ENCODE measurements at regions not wholly inside any gene's neighbourhood (a gene's known extent, or its start where the extent isn't known, plus 50 kb on each side); places are given as distances from the start of the nearest gene placed in this dataset.
"Not testable (repeated sequence)": the region's sequence is repeated elsewhere in the genome, so short reads cannot be mapped to it uniquely, and the experiment has no call there.

- DNase-seq (ENCODE audit: low read depth), result no peak
Observed at GRCh38 chrX:128973033-128973432, 550.3 kb downstream of the SMARCA1 start.

DNA sequence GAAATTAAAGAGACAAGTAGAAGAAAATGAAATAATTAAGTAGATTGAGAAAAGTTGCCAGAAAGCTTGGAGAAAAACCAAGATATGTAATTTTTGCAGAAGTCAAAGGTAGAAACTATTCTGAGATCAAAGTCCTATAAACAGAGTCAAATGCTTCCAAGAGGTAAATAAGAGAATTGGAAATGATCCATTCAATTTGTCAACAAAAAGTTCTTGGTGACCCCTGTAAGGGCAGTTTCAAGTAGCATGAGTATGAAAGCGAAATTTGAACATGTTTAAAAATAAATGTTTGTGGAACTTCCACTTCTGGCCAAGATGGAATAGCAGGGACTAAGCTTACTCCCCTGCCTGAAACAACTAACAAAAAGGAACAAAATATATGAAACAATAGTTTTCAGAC, 562.0 kb downstream of the SMARCA1 start:
- DNase-seq (ENCODE audit: low read depth), result no peak

GRCh38 chrX:128954697-128955096, 568.6 kb downstream of the SMARCA1 start:
- not testable (repeated sequence) for DNase-seq (ENCODE audit: low read depth)

- DNase-seq (ENCODE audit: low read depth), result no peak
Observed at GRCh38 chrX:128931071-128931470, 592.2 kb downstream of the SMARCA1 start.

- no peak for DNase-seq (ENCODE audit: low read depth)
Observed at GRCh38 chrX:128929271-128930057, 593.8 kb downstream of the SMARCA1 start.

DNA sequence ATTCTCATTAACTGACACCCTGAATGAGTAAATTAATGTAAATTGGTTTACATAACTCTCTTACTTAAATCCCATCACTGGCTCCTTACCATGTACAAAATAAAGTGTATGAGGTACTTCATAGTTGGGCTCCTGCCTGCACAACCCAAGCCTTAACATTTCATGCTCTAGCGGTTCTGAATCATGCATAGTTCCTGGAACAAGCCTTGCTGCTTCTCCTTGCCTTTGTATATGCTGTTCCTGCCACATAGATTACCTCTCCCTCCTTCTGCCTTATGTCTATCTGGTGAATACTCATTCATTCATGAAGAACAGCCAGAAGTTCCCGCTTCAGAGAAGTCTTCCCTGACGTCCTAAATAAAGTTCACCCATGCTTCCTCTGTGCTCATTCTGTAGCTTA, 594.7 kb downstream of the SMARCA1 start:
- DNase-seq (ENCODE audit: low read depth), result no peak

DNA sequence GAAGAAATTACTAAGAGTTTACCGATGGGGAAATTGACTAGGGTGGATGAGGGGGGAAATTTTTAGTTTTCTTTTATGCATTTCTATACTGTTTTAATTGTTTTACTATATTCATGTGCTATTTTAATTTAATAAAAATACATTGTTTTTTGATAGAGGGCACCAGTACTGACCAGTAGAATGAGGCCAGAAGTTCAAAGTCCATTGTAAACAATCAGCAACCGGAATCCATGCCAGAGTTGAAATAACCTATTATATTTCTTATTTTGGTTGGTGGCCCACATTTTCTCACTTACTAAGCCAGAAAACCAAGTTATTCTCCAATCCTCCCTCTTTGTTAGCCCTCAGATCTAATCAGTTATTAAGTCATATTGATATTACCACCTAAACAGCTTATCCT, 595.9 kb downstream of the SMARCA1 start:
- DNase-seq (ENCODE audit: low read depth), result no peak

GRCh38 chrX:128906753-128907152, 616.5 kb downstream of the SMARCA1 start:
- DNase-seq (ENCODE audit: low read depth), result no peak

DNA sequence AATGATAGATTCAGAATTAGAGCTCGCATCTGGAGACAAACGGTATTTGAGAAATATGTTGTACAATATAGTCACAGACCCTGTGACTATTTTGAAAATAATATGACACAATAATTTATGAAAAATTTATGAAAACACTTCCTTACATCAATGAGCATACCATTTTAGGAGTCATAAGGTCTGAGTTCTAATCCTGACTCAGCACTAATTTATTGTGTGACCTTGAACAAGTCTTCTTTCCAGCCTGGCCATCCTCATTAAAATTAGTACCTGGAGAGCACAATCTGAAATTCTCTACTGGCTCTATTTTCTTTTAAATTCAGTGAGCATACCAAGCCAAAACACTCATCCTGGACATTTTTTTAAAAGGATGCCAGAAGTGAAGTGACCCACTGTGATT, 622.3 kb downstream of the SMARCA1 start:
- DNase-seq (ENCODE audit: low read depth), result no peak

DNA sequence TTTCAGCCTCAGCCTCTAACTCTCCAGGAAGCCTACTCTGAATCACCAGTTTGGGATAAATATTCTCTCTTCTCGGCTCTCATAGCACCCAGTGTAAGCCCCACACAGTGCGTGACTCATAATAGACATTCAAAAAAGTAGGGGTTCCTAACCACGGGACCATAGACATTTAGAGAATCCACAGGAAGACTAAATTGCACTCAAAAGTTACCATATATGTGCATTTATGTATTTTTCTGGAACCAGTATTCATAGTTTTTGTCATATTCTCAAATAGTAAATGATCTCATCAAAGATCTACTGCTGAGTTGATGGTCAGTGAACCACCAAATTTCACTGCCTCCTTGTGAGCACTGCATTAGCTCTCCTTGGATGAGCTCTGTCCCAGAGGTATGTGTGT, 625.7 kb downstream of the SMARCA1 start:
- DNase-seq (ENCODE audit: low read depth), result no peak

DNA sequence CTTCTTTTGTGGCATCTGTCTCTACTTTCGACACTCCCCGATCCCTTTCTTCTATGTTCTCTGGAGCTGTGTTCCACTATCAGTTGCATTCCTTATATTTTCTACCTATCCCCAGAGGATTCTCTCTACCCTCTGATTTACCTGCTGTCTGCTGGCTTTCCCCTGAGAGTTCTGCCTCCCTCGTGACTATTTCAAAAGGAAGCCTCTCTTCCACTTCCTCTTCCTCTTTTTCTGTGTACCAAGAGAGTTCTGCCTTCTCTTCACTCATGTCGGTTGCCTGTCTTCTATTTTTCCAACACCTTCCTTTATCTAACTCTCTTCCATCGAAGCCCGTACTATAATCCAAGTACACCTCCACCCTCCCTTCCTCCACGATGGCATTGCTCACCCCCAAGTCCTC, 631.7 kb downstream of the SMARCA1 start:
- no peak for DNase-seq (ENCODE audit: low read depth)

GRCh38 chrX:128884430-128884829, 638.9 kb downstream of the SMARCA1 start:
- no peak for DNase-seq (ENCODE audit: low read depth)

- no peak for DNase-seq (ENCODE audit: low read depth)
Observed at GRCh38 chrX:128883650-128884049, 639.6 kb downstream of the SMARCA1 start.

GRCh38 chrX:128870361-128870760, 652.9 kb downstream of the SMARCA1 start:
- DNase-seq (ENCODE audit: low read depth), result no peak

GRCh38 chrX:128862557-128862956, 660.7 kb downstream of the SMARCA1 start:
- no peak for DNase-seq (ENCODE audit: low read depth)

DNA sequence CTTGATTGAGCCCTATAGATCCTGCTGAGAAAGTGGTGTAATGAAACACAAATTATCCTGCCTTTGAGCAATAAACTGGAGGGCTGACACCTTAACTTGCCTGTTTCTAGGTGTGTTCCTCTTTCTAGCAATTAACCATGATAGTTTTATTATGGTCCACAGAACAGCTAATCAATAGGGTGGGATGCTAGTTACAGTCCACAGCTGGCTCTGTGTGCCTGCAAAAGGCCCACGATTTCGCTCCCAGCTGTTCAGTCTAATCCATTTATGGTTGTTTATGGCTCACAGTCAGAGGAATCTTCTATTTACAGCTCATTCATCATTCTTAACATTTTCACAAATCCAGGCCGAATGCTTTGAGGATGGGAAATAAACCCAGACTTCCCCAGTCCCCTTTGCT, 674.9 kb downstream of the SMARCA1 start:
- no peak for DNase-seq (ENCODE audit: low read depth)

GRCh38 chrX:128846385-128846784, 676.9 kb downstream of the SMARCA1 start:
- DNase-seq (ENCODE audit: low read depth), result no peak

- DNase-seq (ENCODE audit: low read depth), result no peak
Observed at GRCh38 chrX:128818690-128819089, 704.6 kb downstream of the SMARCA1 start.

GRCh38 chrX:128816919-128817318, 706.4 kb downstream of the SMARCA1 start:
- no peak for DNase-seq (ENCODE audit: low read depth)

- no peak for DNase-seq (ENCODE audit: low read depth)
Observed at GRCh38 chrX:128807367-128807766, 715.9 kb downstream of the SMARCA1 start.

- no peak for DNase-seq (ENCODE audit: low read depth)
Observed at GRCh38 chrX:128805236-128805635, 718.1 kb downstream of the SMARCA1 start.

DNA sequence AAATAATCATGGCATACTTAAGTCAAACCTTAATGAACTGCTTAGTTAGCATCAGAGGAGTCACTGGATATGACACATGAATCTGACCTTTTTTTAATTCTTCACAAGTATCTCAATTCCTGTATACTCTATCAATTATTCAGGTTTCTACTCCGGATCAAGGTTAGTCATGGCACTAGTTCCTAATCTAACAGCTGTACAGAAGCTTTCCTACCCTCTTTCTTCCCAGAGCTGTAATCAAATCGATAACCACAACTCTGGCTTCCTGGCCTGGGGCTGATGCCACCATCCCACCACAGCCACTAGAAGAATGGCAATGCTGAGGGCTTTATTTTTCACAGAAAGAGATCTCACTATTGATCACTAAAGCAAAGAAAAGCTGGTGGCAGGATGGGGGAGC, 718.5 kb downstream of the SMARCA1 start:
- DNase-seq (ENCODE audit: low read depth), result no peak

DNA sequence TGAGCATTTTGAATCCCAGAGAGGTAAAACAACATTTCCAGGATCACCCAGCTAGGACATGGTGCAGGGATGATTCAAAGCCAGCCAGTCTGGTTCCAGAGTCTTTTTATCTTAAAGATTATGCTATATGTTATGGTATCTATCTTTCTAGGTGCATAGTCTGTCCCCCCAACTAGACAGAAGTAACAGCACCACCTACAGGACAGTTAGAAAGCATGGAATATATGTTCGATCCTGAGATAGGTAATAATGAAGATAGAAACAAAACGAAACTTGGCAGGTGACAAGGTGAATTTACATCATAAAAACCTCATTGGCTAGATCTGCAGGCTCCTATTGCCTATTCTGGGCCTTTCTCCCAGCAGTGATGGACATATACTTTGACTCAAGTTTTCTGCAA, 723.2 kb downstream of the SMARCA1 start:
- no peak for DNase-seq (ENCODE audit: low read depth)

DNA sequence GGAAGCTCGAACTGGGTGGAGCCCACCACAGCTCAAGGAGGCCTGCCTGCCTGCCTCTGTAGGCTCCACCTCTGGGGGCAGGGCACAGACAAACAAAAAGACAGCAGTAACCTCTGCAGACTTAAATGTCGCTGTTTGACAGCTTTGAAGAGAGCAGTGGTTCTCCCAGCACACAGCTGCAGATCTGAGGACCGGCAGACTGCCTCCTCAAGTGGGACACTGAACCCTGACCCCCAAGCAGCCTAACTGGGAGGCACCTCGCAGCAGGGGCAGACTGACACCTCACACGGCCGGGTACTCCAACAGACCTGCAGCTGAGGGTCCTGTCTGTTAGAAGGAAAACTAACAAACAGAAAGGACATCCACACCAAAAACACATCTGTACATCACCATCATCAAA, 730.9 kb upstream of the ACTRT1 start:
- DNase-seq (ENCODE audit: low read depth), result not testable (repeated sequence)
